Esophagus muscularis mucosa (tissue), 3 donors: ENCODE measurements at regions not wholly inside any gene's neighbourhood (a gene's known extent, or its start where the extent isn't known, plus 50 kb on each side); places are given as distances from the start of the nearest gene placed in this dataset.

Source experiments
- CTCF ChIP-seq, 3 experiments: fragments of 200-600 bp in 2 of 3; fragments of 450-650 bp in 1 of 3; sonication (generic) in 2 of 3; IDR thresholded peaks; one replicate each; pipeline ENCODE4 v1.5.1; 2017 to 2019; ENCODE audit warnings: antibody characterized with exemption in 3 of 3, mild to moderate bottlenecking in 2 of 3, moderate library complexity in 1 of 3
- POLR2AphosphoS5 ChIP-seq, 2 donors: sonication (generic); formaldehyde crosslinking; IDR thresholded peaks; one replicate each; pipeline ENCODE4 v1.6.1; 2017; ENCODE audit warnings: antibody characterized with exemption in 2 of 2

DNA sequence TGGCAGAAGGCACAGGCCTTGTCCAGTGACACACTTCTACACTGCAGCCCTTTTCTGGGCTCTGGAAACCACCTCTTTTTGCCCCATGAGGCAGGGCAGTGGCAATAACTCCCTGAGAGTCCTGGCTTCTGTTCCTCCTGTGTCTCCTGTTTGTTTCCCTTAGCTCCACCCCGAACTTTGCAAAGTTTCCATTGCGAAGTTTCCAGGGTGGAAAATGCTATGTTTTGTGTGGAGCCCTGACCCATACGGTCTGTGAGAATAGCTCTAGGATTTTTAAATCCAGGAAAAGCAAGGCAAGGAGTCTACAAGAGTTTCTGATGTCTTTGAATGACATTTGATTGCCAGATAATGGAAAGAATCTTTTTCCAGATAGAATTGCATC is 92.2 kb upstream of the AKR1E2 start:
- TF ChIP-seq CTCF (IDR thresholded peaks at IDR 0.05): no peak
- no peak for TF ChIP-seq POLR2AphosphoS5 (IDR thresholded peaks at IDR 0.05)
